HCT116 (cell line): ENCODE measurements at regions not wholly inside any gene's neighbourhood (a gene's known extent, or its start where the extent isn't known, plus 50 kb on each side); places are given as distances from the start of the nearest gene placed in this dataset.

ENCODE experiments used
- ELF1 ChIP-seq: IDR thresholded peaks from 2 replicates; pipeline ENCODE4 v1.6.1; 2012; ENCODE audit warnings: low read depth, borderline replicate concordance
- EZH2 ChIP-seq: fragments of 200-600 bp; sonication (generic); IDR thresholded peaks from 2 replicates; pipeline ENCODE4 v1.6.1; 2017; ENCODE audit warnings: antibody characterized with exemption, mixed run types
- POLR2A ChIP-seq: IDR thresholded peaks from 2 replicates; pipeline ENCODE4 v1.7.0; 2011; ENCODE audit warnings: borderline replicate concordance; ENCODE audit not compliant: insufficient read depth, insufficient read length; ENCODE audit errors: extremely low read depth
- POLR2AphosphoS5 ChIP-seq: IDR thresholded peaks from 2 replicates; pipeline ENCODE4 v1.6.1; 2011; ENCODE audit warnings: mild to moderate bottlenecking, low read depth, low read length, moderate library complexity
- SIN3A ChIP-seq: IDR thresholded peaks from 2 replicates; pipeline ENCODE4 v1.6.1; 2012; ENCODE audit warnings: low read depth
- TF ChIP-seq, protein P1 (sequence below), 3 experiments: fragments of 200-600 bp in 1 of 3; sonication (generic) in 1 of 3; IDR thresholded peaks in 2 of 3; conservative IDR thresholded peaks in 1 of 3; 2 replicates each; pipeline ENCODE4 v1.5.1; 2012 to 2017; ENCODE audit warnings: low read depth in 2 of 3, low read length in 2 of 3, antibody characterized with exemption in 1 of 3, borderline replicate concordance in 1 of 3, control low read depth in 1 of 3, mild to moderate bottlenecking in 1 of 3, mixed read lengths in 1 of 3, mixed run types in 1 of 3, moderate library complexity in 1 of 3; ENCODE audit not compliant: insufficient read depth in 1 of 3
- TF ChIP-seq, protein P2 (sequence below): IDR thresholded peaks from 2 replicates; pipeline ENCODE4 v1.6.1; 2012

DNA sequence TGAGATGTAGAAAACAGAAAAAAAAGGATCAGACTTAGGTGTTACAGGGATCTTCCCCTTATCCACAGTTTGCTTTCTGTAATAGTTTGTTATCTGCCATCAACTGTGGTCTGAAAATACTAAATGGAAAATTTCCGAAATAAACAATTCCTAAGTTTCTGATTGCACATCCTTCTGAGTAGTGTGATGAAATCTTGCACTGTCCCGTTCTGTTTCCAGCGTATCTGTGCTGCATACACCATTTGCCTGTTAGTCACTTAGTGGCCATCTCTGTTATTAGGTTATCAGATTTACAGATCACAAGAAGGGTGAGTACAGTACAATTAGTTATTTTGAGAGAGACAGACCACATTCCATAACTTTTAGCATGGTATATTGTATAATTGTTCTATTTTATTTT lies 185.6 kb upstream of the CPHXL start:
- TF ChIP-seq, protein P1, sequence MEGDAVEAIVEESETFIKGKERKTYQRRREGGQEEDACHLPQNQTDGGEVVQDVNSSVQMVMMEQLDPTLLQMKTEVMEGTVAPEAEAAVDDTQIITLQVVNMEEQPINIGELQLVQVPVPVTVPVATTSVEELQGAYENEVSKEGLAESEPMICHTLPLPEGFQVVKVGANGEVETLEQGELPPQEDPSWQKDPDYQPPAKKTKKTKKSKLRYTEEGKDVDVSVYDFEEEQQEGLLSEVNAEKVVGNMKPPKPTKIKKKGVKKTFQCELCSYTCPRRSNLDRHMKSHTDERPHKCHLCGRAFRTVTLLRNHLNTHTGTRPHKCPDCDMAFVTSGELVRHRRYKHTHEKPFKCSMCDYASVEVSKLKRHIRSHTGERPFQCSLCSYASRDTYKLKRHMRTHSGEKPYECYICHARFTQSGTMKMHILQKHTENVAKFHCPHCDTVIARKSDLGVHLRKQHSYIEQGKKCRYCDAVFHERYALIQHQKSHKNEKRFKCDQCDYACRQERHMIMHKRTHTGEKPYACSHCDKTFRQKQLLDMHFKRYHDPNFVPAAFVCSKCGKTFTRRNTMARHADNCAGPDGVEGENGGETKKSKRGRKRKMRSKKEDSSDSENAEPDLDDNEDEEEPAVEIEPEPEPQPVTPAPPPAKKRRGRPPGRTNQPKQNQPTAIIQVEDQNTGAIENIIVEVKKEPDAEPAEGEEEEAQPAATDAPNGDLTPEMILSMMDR (IDR thresholded peaks at IDR 0.05 in 2 of 3, conservative IDR thresholded peaks at IDR 0.05 in 1 of 3; ENCODE audit: borderline replicate concordance in 1 of 3, insufficient read depth in 1 of 3, low read depth in 2 of 3, low read length in 2 of 3): no peak
- no peak for TF ChIP-seq POLR2A
- no peak for TF ChIP-seq ELF1
- no peak for TF ChIP-seq SIN3A
- TF ChIP-seq, protein P2, sequence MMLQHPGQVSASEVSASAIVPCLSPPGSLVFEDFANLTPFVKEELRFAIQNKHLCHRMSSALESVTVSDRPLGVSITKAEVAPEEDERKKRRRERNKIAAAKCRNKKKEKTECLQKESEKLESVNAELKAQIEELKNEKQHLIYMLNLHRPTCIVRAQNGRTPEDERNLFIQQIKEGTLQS: no peak
- TF ChIP-seq EZH2: no peak
- no peak for TF ChIP-seq POLR2AphosphoS5
